ENCODE measurements at regions not wholly inside any gene's neighbourhood (a gene's known extent, or its start where the extent isn't known, plus 50 kb on each side); places are given as distances from the start of the nearest gene placed in this dataset.
"Not testable (repeated sequence)": the region's sequence is repeated elsewhere in the genome, so short reads cannot be mapped to it uniquely, and the experiment has no call there.

DNA sequence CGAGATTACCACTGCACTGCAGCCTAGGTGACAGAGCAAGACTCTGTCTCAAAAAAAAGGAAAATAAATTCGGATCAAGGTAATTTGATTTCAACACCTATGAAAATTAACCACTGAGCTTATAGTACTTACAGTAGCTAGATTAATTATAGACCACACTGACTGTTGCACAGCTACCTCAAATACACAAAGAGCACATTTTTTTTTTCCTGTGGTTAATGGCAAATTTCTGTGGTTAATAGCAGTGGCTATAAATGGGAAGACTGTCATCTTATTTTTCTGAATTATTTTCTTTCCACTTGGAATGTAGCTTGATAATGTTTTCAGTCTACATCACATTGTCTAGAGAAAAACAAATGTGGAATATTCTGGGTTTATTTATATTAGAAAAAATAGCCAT lies 1661.6 kb upstream of the PCDH7 start:
- DNase-seq: no peak

DNA sequence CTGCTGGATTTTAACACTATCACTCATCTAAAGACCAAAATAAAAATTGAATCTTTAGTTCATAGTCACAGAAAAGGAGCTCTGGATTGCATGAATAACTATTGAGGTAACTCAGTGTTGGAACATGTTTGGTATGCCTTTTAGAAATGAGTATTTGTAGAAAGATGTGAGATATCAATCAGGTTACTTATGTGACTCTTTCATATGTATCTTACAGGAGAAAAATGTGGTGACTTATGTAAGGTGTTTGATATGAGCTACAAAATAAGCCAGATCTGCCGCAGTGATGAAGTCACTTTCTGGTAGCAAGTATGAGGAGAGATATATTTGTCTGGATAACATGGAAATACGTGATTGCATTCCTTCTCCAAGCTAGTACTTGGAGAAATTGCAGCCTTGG lies 1653.3 kb upstream of the PCDH7 start:
- DNase-seq: no peak

DNA sequence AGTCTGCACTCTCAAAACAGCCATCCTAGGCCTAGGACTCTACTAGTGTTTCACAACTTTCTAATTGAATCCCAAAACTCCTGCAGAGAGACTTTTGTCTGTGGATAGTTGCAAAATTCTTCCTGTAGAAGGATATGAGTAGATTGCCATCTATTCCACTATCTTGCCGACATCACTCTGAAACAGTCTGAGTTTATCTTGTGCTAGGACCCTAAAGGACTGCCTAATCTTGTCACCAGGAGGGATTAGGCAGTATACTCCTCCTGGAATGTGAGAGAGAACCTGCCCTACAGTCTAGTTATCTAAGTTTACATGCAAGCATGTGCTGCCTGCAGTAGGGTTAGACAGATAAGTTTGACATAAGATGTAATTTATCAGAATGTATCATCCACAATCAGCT lies 1646.6 kb upstream of the PCDH7 start:
- no peak for DNase-seq

DNA sequence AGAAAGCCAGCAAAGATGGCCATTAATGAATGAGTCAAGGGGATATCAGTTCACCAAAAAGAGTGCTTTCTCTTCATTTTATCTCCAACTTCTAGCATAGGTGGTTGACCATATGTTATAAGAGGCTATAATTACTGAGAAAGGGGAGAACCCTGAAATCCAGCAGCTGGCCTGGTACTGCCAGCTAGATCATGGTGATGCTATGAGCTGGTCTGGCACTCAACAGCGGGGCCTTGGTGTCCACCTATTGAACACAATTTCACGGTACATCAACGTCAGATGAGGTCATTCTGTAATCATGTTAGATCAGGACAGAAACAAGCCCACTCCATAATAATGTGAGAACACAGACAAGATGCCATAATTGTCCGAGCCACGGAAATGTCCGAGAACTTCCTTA lies 1644.8 kb upstream of the PCDH7 start:
- DNase-seq: no peak

DNA sequence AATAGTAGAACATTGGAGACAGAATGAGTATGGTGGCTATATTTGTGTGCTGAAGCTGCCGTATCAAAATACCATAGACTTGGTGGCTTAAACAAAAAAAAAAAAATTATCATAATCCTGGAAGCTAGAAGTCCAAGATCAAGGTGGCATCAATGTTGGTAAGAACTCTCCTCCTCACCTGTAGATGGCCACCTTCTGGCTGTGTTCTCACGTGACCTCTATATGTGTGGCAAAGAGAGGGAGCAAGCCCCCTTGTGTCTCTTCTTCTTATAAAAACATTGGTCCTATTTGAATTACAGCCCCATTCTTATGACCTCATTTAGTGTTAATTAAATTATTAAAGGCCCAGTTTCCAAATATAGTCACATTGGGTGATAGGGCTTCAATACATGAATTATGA lies 1640.9 kb upstream of the PCDH7 start:
- no peak for DNase-seq

DNA sequence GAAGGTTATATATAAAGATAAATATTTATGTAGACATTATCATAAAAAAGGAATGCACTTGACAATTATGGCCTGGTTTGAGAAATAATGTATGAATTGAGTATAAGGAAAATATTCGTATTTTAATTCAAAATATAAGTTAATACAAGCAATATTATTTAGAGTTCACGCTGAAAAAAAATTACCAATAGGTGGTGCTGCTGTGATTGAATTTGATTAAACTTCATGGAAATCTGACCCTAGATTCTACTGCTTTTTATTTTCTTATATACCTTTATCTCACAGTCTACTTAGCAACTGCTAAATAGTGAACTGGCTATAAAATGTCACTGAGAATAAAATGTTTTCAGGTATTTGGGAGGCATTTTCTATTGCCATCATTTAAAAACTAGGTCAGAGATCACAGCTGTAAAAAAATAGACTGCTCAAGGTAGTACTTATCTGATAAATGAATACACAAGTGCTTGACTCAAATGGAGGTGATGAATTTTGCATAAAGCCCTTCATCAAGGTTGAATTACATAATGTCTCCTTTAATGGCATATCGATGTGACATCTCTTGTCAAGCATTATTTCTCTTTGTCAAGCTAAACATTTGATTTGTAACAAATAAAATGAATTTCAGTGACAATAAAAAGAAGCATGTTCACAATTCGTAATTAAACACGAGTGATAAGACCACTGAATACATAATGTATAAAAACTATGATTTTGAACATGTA lies 1638.8 kb upstream of the PCDH7 start:
- no peak for DNase-seq

DNA sequence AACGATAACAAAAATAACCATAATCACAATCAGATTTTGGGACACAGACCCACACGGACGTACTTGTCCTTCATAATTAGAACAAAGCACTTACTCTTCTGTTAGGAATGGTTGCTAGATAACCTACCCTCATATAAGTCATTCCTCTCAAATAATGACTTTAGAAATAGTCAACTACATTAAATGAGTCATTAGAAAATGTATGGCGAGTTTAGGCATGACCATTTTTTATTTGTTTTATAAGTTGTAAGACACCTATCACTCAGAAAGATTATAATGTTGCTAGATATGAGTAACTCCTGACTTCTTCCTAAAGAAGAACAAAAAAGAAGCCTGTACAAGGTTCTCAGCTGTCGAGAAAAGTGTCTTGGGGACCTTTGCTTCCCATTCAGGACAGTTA lies 1637.5 kb upstream of the PCDH7 start:
- DNase-seq: no peak

DNA sequence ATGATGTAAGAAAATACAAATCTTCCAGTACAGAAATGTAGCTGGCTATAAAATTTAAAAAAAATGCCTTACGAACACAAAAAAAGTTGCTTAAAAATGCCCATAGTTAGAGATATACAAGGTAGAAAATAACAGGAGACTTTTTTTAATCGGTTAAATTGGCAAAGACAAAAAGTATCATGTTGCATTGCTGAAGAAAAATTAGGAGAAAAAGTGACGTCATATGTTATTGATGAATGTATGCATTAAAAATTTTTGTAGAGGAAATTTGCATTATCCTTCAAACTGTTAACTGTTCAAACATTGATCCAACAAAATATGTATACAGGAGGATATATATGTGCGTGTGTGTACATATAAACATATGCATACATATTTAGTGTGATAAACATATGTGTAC lies 1634.4 kb upstream of the PCDH7 start:
- DNase-seq: no peak

DNA sequence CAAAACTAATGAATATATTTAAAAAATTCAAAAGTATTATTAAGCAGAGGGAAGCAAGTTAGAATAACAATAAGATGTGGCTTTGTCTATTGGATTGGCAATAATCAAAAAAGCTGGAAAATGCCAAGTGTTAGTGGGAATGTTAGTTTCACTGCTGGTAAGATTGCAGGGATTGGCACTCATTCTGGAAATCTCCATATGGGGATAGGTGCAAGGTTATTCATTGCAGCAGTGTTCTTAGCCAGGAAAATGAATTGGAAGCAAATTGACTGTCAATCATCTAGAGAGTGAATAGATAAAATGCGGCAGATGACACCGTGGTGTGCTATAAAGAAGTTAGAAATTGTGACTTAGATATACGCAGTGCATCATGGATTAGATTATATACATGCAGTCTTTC lies 1615.5 kb upstream of the PCDH7 start:
- no peak for DNase-seq

DNA sequence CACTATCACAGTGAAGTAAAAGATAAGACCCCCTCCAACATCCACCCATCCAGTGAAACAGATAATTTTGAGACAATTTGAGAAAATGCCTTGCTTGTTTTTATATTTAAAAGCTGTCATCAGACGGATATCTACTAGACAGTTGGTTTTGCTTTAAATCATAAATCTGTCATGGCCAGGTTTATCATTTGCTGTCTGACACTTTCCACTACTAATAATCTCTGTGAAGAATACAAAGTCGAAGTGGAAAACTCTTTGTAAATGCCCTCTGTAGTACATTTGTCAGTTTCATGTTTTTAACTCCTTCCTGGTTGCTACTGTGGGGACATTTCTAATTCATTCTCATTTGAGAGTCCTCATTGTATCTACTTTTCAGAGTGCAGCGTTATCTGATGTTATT lies 1606.2 kb upstream of the PCDH7 start:
- DNase-seq: no peak

DNA sequence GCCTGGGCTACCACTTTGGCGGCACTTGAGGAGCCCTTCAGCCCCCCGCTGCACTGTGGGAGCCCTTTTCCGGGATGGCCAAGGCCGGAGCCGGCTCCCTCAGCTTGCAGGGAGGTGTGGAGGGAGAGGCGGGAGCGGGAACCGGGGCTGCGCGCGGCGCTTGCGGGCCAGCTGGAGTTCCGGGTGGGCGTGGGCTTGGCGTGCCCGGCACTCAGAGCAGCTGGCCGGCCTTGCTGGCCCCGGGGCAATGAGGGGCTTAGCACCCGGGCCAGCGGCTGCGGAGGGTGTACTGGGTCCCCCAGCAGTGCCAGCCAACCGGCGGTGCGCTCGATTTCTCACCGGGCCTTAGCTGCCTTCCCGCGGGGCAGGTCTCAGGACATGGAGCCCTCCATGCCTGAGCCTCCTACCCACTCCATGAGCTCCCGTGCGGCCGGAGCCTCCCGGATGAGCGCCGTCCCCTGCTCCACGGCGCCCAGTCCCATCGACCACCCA lies 1602.9 kb upstream of the PCDH7 start:
- not testable (repeated sequence) for DNase-seq

DNA sequence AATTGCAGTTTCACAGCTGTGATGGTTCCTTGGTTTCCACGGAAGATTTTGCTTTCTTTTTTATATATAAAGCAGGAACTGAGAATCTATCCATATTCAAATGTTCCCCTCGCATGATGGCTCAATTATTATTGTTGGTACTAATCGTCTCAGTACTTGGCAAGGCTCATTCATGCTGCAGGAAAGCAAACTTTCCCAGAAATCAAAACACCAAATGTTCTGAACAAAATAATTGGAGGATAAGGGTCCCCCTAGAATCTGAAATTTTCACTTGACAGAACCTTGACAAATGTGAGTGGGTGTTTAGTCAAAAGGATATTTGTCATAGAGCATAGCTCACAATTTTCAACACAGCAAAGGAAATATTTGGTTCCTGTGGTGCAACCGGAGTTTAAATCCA lies 1598.6 kb upstream of the PCDH7 start:
- no peak for DNase-seq

DNA sequence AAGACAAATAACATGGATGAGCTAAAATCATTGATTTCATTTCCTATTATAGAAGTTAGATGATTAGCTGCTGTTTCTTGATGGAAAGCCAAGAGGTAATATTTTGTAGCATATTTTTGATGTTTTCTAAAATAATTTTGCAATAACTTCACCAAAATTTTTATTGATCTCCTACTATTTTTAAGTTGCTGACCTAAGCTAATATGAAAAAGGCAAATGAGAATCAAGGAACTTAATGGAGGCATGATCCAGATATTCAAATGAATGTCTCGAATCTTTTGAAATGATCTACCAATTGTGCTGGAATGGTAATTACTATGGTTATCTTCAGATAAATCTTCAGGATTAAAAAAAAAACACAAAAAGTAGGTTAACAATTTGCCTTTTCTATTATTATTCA lies 1591.4 kb upstream of the PCDH7 start:
- DNase-seq: no peak

DNA sequence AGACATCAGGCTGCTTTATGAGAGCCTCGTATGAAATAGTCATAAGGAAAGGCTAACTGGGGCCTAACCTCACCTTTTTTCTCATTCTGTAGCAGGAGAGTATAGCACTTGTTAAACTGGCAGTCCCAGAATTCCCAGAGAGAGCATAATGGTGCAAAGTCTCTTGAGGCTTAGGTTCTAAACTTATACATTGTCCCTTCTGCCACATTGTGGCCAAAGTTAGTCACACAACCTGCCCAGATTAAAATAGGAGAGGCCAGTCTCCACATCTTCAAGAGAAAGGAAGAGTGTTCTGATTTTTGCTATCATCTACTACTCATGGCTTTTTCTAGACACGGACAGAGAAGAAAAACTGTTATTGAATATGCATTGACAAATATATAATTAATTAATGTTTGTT lies 1588.9 kb upstream of the PCDH7 start:
- no peak for DNase-seq

DNA sequence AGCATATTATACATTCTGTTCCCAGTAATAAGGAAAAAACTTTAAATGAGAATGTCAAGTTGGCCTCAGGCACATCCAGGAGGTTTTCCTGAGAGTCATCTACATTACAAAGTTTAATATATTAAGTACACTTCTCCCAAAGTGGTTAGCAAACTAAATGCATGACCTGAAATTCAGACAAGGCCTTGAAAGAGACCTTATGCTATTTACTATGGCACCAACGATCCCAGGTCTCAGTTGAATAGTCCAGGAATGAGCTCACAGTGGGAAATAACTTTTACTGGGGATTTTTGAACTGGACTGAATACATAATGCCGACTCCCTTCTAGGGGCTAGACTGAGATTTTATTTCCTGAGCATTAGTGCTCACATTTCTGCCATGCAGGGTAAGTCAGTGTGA lies 1577.5 kb upstream of the PCDH7 start:
- DNase-seq: no peak

DNA sequence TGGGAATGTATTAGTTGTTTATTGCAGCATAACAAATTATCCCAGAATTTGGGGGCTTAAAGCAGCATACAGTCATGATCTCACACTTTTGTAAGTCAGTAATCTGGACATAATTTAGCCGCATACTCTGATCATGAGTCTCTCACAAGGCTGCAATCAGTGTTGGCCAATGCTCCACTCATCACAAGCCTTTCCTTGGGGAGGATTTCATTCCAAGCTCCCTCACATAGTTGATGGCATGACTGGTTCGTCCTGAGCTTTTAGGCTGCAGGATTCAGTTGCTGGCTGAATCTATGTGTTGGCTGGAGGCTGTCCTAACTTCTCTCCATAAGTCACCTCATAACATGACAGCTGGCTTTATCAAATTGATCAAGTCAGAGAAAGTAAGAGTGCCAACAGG lies 1568.6 kb upstream of the PCDH7 start:
- DNase-seq: no peak

DNA sequence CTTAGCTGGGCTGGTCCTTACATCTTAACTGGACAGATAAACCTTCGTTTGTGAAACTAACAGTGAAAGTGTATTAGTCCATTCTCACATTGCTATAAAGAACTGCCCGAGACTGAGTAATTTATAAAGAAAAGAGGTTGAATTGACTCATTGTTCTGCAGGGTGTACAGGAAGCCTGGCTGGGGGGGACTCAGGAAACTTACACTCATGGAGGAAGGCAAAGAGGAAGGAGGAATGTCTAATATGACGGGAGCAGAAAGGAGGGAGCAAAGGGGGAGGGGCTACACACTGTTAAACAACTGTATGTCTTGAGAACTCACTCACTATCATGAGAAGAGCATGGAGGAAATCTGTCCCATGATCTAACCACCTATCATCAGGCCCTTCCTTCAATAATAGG lies 1566.5 kb upstream of the PCDH7 start:
- DNase-seq: no peak

DNA sequence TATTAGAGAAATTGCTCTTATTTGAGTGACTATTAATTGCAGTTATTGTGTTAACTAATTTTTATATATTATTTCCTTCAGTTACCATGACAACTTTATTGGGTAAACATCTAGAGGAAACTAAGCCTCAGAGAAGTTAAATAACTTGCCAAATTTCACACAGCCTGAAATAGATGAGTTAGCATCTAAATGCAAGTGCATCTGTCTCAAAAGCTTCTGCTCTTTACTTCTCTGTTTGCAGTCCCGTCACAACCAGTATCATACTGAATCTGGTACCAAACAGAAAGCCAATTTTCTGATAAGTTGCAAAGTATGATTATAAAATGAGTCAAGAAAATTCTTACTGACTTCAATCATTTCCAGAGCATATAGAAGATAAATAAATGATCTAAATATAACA lies 1544.9 kb upstream of the PCDH7 start:
- no peak for DNase-seq

DNA sequence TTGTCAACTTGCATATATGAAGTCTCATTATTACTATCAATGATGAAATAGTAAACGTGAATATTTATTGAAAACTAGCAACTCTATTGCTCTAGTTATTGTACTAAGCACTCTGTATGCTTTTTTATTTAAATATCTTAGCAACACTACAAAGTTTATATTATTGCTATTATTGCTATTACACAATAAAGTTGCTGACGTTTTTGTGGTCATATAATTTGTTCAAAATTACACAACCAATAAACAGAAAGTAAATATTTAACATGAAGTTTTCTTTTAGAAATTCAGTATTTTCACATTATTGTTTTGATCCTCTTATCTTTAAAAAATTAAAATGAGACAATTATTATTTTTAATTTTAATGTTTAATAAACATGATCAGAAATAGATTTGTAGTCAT lies 1521.1 kb upstream of the PCDH7 start:
- no peak for DNase-seq

DNA sequence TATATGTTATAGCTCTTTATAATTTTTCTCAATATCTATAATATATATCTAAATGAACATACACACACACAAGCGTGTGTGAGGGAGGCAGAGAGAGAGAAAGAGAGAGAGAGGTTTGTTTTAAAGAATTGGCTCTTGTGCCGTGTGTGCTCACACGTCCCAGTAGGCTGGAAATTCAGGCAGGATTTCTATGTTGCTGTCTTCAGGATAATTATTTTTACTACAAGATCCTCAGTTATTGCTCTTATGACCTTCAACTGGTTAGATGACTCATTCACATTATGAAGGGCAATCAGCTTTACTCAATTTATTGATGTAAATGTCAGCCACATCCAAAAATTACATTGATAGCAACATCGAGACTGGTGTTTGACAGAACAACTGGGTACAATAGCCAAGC lies 1520.7 kb upstream of the PCDH7 start:
- no peak for DNase-seq

DNA sequence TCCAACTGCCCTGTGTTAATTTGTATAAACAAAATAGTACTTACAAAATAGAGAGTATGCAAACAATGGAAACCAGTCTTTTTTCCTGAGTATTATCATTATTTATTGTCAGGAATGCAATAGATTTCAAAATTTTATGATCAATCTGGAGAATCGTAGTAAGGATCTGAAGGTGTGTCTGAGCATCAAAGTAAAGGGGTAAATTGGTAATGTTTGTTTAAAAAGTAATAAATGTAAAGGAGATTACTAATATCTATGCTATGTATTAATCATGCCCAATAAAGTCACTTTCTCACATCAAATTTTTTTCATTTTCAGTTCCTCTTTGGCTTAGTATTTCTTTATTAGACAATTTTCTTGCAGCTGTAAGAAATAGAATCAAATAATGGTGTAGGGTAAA lies 1507.1 kb upstream of the PCDH7 start:
- no peak for DNase-seq

DNA sequence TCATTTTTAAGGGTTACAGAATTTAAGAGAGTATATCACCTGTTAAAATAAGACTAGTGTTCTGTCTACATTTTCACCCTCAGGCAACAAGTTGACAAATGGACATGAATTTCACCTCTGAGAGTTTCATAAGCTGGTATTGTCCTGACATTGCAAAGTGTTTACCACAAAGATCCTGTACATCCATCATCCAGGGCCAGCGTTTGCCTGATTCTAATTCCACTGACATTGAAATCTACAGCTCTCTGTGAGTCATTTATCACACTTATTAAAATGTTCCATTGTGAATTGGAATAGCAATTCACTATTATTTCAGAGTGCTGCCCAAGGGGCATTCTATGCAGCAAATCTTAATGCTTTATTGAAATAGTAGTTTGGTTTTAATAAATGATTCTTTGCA lies 1499.4 kb upstream of the PCDH7 start:
- DNase-seq: no peak

DNA sequence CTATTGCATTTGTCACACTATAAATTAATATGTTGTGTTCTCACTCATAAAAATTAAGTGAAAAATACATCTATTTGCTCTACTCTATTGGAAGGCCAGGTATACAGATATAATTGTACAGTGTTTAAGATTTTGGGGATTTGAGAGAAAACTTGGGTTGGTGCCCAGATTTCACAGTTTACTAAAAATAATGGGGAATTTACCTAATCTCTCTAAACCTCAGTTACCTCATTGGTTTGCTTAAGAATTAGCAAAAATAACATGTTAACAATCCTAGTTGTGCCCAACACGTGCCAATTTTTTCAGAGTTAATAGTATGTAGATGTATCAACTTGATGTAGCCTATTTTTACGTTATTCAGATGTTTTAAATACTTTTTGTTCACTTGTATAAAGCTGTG lies 1495.3 kb upstream of the PCDH7 start:
- DNase-seq: no peak

DNA sequence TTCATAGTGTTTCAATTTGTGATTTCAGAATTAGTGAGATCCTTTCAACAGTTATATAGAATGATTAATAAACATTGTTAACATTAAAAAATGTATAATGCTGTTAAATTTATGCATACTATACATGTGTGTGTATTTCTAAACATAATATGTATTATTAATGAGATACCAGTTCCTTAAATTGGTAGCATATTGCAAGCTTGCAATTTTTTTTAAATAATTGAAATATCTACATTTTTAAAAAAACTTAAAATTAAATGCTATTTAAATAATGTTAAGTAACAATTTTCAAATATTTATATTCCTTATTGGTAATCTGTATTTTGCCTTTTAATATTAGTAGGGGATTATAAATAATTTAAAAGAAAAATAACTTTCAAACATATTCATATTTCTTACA lies 1479.5 kb upstream of the PCDH7 start:
- DNase-seq: no peak

DNA sequence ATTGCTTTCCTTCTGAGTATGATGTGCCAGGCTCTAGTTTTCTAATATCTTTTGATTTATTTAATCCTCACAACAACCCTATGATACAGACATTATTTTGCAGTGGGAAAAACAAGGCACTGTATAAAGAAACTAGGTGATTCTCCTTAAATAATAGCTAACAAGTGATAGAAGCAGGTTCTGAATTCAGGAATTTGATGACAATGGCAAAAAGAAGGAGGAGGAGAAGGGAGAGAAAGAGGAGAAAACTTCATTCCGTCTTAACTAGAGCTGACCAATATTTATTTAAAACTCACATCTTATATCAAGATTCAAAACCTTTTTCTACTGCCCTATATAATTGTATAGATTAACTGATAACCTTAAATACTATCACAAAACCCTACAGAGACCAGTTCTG lies 1477.1 kb upstream of the PCDH7 start:
- no peak for DNase-seq

DNA sequence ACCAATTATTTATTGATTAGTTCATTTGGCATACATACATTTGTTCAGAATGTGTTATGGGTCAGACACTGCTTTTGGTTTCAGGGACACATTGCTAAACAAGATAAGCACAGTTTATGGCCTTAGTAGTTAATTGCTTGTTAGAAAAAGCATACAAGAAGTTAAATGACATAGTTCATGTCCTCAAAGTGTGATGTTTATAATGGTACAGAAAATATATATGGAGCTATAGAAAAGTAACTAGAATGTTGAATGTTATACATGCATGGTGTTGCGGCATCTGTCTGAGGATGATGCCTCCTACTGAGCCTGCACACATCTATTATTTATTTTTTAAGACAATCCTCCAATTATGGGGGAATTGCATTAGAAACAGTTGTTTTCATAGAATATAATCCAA lies 1476.3 kb upstream of the PCDH7 start:
- no peak for DNase-seq
